ENCODE measurements at regions not wholly inside any gene's neighbourhood (a gene's known extent, or its start where the extent isn't known, plus 50 kb on each side); places are given as distances from the start of the nearest gene placed in this dataset.
"Not testable (repeated sequence)": the region's sequence is repeated elsewhere in the genome, so short reads cannot be mapped to it uniquely, and the experiment has no call there.

DNA sequence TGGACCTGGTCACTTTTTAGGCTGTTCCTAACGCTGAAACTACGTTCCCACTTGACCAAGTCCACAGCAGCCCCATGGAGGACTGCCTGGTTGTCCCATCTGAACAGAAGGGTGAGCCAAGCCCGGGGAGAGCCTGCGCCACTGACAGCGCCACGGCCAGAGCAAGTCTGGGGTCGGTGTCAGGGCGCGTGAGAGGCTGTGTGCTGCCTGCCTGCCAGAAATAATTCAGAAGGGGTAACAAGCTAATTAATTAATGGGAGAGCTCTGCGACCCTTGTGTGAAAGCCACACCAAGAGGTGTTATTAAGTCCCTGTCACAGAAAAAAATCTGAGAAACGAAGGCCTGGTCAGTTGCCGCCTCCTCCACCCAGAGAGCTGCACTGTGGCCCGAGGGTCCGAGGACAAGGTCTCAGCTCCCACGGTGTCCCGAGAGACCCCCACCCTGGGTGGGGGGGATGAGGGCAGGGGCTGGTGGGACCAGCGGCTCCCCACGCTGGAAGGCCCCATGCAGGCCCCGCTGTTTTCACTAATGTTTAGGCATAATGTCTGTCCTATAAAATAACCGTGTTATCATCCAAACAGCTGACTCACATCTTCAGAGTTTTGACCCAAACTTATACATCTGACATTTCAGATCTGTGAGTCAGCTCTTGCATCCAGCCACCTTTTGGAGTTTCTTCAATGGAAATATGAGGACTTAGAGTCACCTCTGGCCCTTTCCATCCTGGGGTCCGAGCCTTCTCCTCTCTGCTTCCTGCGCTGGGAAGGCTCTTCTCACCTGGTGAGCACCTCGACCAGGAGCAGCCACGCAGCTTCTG is 58.5 kb downstream of the DLL1 start:
- no peak for DNase-seq (ENCODE audit: low read depth)

DNA sequence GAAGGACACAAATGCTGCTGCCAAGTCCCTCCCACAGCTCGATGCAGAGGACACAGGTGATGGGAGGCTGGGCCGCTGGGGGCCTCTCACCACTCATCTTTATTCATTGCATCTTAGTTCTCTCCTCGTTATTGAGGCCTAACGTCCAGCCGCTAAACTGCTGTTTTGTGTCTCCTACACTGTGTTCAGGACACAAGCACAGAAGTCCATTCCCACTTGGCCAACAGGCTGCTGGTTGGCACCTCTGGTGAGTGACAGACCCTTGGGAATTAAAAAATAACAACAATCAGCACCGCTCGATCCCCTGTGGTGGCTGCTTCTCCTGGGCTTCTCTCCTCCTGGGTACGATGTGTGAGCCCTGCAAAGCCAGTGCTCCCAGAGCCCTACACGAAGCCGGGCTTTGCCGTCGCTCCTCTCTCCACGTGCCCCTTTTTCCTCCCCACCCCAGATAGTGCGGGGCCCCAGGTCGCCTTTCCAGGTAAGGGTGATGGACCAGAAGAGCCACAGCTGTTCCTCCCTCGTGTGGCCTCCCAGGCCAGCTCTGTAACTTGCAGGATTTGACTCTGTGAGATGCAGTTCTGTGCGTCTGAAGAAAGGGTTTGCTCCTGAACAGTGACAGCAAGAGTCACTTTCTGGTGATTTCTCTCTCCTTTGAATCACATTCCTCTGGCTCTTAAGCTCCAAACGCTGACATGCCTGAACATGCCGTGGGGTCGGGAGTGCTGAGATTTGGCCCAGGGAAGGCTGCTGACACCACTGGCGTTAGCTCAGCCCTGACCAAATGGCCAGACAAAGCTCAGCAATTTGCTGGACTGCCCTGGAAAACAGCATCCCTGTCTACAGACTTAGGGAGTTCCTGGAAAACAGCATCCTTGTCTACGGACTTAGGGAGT is 59.3 kb downstream of the DLL1 start:
- DNase-seq (ENCODE audit: low read depth), result no peak

DNA sequence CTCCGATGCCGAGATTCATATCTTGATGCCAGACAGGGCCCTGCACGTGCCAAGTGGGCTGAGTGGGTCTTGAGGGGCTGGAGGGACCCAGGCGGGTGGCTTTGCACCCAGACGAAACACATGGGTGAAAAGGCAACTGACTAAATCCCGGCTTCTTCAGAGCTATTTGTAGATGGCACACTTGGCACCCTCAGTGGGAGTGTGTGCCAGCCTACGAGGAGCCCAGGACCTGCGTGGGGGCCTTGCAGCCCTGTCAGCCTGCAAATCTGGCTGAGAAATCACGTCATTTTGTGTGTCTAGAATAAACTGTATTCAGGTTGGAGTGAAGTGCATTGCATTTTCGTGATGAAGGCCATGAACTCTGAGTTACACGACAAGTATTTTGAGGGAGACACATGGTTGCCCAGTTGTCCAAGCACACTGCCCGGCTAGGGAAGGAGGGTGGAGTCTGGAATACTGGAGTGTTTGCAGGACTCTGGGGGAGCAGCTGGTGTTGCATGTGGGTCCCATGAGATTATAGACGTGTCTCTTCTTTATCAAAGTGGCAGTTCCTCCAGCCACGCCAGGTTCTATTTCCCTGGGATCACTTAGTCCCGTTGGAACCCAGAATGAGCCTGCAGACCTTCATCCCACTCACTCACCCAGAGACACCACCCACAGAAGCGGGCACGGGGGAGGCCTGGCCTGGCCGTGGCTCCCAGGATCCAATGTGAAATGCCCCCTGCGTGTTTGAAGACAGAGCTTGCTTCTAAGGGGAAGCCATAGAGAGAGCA is 60.2 kb downstream of the DLL1 start:
- no peak for DNase-seq (ENCODE audit: low read depth)

DNA sequence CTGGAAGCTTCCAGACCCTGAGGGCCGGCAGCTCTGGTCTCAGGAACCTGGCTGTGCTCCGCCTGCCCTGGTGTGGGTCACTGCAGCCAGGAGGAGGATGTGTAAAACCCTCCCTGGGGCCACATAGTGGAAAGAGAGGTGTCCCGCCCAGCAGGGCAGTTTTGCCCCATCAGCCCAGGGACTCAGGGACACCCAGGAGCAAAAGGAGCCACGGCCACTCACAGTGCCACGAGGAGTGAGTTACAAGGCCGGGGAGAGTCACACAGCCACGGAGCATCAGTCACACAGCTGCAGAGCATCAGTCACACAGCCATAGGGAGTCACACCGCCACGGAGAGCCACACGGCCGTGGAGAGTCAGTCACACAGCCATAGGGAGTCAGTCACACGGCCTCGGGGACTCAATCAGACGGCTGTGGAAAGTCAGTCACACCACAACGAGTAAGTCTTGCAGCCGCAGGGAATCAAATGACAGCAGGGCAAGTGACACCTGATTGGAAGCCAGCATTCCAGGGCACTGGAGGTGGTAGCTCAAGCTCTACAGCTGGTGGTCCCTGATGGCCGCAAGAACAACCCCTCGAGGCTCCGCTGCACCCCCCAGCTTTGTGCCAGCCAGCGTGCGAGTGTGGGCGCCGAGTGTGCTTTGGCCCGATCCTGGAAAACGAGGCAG is 60.9 kb downstream of the DLL1 start:
- DNase-seq (ENCODE audit: low read depth), result no peak

DNA sequence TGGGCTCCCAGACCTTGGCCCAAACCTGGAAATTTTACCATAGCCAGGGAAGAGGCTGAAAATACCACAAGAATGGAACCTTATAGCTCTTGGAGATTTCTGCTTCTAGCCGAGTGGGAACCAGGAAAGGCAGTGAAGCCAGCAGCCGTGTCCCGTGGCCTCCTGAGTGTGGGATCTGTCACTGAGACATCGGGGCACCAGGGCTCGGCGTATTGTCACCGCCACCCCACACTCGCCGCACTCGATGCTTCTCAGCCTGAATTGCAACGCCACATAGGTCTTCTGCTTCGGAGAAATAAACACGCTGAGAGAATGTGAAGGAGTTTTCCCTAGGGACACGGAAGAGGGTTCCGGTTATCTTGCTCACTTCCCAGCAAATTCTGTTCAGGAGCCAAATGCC is 61.5 kb downstream of the DLL1 start:
- no peak for DNase-seq (ENCODE audit: low read depth)

DNA sequence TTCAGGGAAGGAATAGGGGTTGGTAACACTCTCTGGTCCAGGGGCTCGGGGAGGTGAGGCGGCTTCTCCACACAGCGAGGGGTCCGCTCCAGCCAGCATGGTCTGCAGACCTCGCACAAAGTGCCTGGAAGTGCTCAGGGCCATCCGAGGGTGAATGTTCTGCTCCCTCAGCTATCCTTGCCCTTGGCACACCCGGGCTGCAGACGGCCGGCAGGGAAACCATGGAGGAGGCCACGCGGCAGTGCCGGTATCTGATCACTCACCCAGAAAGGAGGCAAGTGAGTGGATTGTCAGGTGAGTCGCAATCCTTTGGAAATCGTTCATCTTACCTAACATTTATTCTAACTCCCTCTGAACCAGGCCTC is 62.0 kb downstream of the DLL1 start:
- no peak for DNase-seq (ENCODE audit: low read depth)

DNA sequence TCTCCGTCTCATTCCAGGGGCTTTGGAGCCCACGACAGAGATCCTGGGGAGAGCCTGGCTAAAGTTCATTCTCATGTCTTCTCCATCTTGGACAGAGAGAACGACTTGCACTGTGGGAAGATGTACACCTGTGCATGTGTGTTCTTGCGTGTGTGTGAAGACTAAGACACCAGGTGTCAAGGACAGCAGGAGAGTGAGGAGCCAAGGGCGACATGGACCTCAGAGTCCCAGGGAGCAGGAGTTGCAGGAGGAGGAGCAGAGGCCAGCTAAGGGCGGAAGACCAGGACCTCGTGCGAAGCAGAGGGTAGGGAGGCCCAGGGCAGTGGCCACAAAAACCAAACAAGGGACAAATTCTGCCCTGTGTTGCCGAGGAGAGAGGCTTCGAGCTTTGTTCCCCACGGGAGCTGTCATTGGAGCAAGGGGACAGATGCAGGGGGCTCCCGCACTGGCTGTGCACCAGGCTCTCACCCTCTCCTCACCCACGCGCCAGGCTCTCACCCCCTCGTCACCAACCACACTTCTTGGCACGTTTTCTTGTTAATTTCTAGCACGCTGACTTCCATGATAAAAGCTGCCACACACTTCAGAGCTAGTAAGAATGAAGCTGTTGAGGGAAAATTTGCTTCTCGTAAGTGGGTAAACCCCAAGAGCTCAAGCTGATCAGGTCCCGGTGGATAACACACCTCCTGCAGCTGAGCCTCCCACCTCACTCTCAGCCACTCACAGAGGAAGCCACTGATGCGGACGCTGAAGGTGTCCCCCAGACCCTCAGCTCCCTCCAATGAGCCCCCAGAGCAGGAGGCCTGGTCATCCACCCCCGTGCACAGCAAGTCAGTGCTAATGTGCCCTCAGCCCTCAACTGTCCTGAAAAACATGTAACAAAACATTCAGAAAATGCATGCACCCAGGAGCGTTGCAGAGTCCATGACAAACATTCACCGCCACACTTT is 62.6 kb downstream of the DLL1 start:
- no peak for DNase-seq (ENCODE audit: low read depth)

DNA sequence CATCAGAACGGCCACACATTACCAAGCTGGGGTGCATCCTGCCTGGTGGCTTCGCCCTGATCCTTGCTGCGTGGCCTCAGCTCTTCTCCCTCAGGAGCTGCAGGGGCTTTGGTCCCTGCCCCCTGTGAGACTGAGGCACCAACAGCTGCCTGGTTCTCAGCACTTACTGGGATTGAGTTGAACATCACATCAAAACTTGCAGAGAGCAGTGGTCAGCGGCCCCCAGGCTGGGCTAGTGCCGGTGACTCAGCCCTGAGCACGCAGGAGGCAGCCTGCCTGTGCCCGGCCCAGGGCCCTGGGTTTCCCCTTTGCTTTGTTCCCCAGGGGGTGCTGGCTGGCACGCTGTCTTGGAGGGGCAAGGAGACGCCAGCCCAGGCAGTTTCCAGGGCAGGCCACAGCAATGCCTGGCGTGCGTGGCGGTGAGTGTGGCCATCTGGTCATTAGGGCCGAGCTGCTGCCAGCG is 63.3 kb downstream of the DLL1 start:
- no peak for DNase-seq (ENCODE audit: low read depth)

DNA sequence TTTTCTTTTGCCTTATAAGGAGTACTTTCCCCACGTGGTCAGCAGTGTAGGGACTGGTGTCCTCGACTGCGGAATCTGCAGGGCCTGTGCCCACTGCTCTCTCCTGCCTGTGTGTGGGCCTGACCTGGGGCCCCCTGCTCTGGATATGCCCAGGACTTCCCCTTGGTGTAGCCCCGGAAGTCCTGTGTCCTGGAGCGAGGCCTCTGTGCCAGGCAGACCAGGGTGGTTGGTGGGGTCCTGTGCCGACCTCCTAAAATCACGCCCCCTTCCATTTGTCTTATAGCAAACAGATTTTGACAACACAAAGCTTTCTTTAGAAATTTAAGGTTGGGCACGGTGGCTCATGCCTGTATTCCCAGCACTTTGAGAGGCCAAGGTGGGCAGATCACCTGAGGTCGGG is 64.2 kb downstream of the DLL1 start:
- no peak for DNase-seq (ENCODE audit: low read depth)

DNA sequence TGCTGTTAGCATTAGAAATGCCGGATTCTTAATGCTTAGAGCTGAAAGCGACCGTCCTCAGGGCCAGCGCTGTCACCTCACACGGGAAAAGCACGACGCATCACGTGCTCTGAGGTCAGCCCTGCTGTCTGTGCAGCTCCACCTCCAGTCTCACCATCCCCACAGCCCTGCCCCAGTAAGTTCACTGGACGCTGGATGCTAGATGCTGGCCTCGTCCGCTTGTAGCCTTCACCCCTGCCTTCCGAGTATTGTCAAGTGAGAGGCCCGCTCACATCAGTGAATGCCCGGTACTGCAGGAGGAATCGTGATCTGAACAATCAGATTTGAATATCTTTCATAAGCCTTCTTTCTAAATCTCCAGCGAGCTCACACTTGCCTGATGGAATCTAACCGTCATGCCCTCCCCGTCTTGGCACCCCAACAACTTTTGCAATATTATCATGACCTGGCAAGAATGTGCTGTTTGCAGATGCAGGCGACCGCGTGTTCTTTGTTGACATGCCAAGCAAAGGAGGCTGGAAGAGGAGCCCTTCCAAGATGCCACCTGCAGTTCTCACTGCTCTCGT is 64.9 kb downstream of the DLL1 start:
- no peak for DNase-seq (ENCODE audit: low read depth)

DNA sequence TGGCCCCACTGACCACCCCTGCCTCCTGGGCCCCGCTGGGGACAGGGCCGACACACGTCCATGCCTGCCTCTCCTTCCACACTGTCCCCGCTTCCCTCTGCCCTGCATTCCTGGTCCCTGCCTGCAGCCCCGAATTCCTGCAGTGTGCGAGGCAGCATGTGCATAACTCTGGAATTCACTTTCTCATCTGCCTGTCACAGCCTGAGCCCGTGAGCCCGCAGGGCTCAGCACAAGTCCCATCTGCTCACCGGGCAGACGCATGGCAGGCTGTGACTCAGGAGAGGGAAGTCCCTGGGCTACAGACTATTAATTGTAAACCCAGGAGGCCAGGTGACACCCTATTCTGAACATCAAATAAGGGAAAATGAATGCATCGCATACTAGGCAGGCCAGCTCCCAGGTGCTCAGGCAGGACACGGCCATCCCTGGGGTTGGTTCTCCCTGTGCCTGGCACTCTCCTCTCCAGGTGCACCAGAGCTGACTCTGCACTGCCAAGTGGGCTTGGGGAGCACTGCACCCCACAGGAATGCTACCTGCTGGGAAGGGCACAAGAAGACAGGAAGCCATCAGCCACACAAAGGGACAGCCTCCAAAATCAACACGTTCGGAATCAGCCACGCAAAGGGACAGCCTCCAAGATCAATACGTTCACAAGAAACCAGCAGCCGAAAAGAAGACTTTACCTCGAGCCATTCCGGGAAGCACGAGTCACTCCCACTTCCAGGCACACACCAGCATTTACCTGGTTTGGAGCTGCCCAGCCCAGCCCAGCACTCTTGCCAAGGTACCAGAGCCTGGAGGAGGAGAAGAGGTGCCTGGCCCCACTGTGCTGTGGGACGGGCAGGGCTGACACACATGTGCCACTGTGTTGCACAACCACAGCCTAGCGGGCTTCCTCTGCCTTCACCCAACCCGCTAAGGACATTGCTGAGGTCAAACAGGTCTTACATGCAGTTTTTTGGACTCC is 65.9 kb downstream of the DLL1 start:
- no peak for DNase-seq (ENCODE audit: low read depth)

DNA sequence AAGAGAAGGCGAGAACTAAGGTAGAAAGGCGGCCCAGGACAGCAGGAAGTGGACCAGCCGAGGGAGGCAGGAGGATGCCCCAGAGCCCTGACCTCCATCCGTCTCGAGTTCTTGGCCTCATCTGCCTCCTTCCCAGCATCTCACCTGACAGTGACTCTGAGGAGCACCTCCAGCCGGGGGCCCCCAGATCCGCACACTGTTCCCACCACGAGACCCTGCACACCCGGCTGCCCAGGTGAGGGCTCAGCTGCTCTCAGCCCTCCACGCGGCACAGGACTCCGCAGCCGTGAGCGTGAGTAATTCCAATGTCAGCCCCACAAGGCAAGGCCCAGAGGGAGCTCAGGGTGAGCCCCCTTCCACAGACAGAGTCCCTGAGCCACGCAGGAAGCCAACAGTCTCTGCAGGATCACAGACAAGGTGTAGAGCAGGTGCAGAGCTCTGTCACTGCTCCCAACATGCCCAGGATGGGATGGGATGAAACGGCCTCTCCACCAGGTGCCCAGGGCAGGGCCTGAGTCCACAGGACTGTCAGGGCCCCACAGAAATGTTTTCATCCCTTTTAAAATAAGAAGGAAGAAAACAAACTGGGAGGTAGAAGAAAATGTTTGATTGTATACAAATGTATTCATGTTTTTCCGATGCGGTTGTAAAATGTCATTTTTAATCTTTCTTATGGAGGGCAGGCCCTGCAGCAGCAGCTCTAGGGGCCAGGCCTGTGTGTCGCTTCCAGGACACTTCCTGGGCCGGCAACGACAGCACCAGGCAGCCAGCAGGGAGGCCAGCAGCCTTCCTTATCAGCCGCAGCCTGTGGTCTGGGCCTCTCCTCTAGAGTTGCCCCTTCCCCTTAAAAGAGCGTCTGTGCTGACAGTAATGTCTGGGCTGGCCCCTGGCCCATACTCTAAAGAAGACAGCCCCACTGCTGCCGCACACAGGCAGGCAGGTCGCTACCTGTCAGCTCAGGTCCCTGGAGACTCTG is 66.9 kb downstream of the DLL1 start:
- no peak for DNase-seq (ENCODE audit: low read depth)

DNA sequence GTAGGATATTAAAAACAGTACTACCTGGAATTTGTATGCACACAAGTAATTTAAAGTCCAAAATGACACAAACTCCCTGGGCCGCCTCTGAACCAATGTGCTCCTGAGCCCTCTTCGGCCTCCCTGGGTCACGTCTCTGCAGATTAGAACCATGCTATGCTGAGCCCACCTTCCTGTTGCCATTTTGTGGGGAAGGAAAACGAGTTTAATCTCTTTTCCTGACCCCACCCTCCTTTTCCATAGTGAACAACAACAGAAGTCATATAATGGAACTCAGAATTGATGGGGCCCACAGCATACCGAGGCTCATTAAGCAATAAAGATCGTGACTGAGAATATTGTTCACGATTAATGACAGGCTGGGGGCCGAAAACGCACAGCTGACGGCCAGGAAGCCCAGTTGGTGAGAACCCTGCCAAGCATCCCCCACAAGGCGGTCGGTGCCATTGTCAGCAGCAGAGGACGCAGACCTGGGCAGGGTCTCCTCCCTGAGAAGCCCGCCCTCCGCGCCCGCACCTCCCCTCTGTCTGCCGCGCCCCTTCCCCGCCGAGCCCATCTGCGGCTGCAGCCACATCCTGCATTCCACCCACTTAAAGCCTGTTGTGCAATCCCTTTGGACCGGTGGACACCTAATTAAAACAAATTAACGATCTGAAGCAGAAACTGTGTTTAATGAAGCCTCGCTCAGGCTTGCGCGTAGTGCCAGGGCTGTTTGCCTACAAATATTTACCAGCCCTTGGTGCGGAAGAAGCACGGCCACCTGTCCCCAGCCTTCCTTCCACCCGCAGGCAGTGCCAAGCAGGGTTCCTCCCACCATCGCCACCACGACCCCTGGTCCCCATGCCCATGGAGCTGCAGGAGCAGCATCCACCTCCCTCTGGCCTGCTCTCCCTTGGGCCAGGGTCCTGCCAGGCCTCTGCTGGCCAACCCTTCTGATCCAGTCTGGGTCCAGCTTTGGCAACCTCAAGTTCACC is 68.1 kb downstream of the DLL1 start:
- DNase-seq (ENCODE audit: low read depth), result no peak

DNA sequence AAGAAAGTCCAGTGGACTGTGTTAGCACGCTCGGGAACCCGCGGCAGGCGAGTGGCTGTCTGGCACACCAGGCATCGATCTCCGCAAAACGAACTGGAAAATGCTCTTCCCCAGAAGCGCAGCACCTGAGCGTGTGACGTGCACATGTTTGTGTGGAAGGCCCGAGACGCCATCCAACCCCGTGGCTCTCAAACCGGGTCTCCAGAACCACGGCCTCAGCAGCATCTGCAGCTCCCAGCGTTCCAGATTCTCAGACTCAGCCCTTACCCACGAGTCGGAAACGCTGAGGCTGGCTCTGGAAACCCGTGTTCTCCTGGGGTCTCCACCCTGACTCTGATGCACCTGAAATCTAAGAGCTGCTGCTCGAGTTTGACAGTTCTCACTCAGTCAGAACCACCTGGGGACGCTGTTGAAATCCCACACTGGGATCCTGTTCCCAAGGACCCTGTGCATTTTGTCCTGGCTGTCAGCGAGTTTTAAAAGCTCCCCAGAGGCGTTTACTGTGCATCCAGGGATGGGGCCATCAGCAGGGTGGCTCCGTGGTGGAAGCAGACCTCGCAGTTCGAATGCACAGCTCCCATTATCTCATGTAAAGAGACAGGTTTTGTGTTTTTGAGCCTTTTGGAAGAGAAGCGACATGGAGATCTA is 69.0 kb downstream of the DLL1 start:
- DNase-seq (ENCODE audit: low read depth), result no peak

DNA sequence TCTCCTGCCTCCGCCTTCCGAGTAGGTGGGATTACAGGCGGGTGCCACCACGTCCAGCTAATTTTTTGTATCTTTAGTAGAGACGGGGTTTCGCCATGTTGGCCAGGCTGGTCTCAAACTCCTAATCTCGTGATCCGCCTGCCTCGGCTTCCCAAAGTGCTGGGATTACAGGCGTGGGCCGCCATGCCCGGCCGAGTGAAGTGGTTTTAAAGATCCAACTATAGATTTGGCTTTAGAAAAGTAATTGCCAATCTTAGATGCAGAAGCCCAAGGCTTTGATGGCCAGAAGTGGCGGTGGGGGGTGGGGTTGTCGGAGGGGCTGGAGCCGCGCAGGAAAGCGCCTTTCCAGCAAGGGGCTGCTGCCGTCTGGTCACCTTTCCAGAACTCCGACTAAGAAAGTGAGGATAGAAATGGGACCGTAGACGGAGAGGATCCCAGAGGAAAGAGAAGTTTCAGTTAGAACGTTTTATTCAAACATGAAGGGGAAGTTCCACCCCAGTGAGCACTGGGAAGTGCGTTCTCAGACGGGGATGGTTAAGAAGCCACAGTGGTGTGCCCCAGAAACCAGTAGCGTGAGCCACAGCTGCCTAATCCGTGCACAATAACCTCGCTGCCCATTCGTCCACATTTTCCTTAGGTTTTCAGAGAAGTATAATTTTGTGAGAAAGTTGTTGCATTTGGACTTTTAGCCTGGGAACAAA is 69.7 kb downstream of the DLL1 start:
- no peak for DNase-seq (ENCODE audit: low read depth)

DNA sequence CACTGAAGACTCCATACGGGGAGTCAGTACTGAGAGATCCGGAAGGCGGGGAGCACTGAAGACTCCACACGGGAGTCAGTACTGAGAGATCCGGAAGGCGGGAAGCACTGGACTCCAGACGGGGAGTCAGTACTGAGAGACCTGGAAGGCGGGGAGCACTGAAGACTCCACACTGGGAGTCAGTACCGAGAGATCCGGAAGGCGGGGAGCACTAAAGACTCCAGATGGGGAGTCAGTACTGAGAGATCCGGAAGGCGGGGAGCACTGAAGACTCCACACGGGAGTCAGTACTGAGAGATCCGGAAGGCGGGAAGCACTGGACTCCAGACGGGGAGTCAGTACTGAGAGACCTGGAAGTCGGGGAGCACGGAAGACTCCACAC is 77.2 kb downstream of the DLL1 start:
- DNase-seq (ENCODE audit: low read depth), result not testable (repeated sequence)
